HepG2 (cell line): ENCODE measurements at regions not wholly inside any gene's neighbourhood (a gene's known extent, or its start where the extent isn't known, plus 50 kb on each side); places are given as distances from the start of the nearest gene placed in this dataset.
"Not testable (repeated sequence)": the region's sequence is repeated elsewhere in the genome, so short reads cannot be mapped to it uniquely, and the experiment has no call there.

Experiments used
- ATAC-seq: fragments of 200-7000 bp; cut with Tn5 transposase; 3 replicates; pipeline ENCODE4 v1.9.1; 2020; ENCODE audit warnings: mild to moderate bottlenecking, moderate library complexity
- BruUV-seq: library from RNA; stranded (reverse); fragments of 400-500 nt; replicated peaks from 2 replicates; lab custom pipeline; 2021; lab: Mats Ljungman, UMichigan
- CTCF ChIA-PET: fragments of 300-600 bp; formaldehyde crosslinking; extraction: SDS; loops from one replicate; lab custom pipeline; 2021; ENCODE audit warnings: low total read pairs, inconsistent platforms, low intra/inter-chr PET ratio; lab: Yijun Ruan, JAX
- POLR2A ChIA-PET: fragments of 350-600 bp; sonication (Branson Sonifier 250); formaldehyde crosslinking; loops from one replicate; lab custom pipeline; 2020; ENCODE audit warnings: antibody characterized with exemption, inconsistent platforms; lab: Yijun Ruan, JAX
- DNase-seq: peaks from one replicate; pipeline ENCODE4 v3.0.0-alpha.2; 2015; ENCODE audit warnings: low spot score
- FAIRE-seq: peaks from 3 replicates; lab custom pipeline; 2011; peaks lifted over from hg19 to GRCh38; lab: Jason Lieb, UNC
- H2AFZ ChIP-seq: one replicate; pipeline ENCODE4 v1.6.1; 2011; ENCODE audit warnings: low read length, inconsistent platforms
- H3K27ac ChIP-seq: fragments of 300-600 bp; 3 replicates; pipeline ENCODE4 v1.8.0; 2011; ENCODE audit warnings: mixed run types, mild to moderate bottlenecking, mixed read lengths, low read length, inconsistent platforms; ENCODE audit not compliant: insufficient read depth; ENCODE audit errors: extremely low read length
- H3K27me3 ChIP-seq, 2 experiments: fragments of 200-600 bp in 1 of 2; 2 replicates in 1 of 2; 3 replicates in 1 of 2; pipeline versions ENCODE4 v1.6.0 to v1.8.0; 2011; ENCODE audit warnings: low read length in 2 of 2, mild to moderate bottlenecking in 2 of 2, moderate library complexity in 2 of 2, inconsistent platforms in 1 of 2; ENCODE audit not compliant: insufficient read depth in 2 of 2, control insufficient read depth in 1 of 2
- H3K36me3 ChIP-seq, 2 experiments: fragments of 200-600 bp in 1 of 2; replicated peaks in 1 of 2; 2 replicates in 1 of 2; 3 replicates in 1 of 2; pipeline versions ENCODE4 v1.5.1 to v1.8.0; 2011; ENCODE audit warnings: low read length in 2 of 2, inconsistent platforms in 1 of 2; ENCODE audit not compliant: insufficient read depth in 2 of 2, control insufficient read depth in 1 of 2
- H3K4me1 ChIP-seq: 2 replicates; pipeline ENCODE4 v1.5.1; 2012; ENCODE audit warnings: low read length, inconsistent platforms; ENCODE audit not compliant: insufficient read depth
- H3K4me2 ChIP-seq: 2 replicates; pipeline ENCODE4 v1.6.0; 2011; ENCODE audit warnings: low read depth, low read length, inconsistent platforms
- H3K4me3 ChIP-seq, 3 experiments: fragments of 200-600 bp in 1 of 3; sonication (generic), shearing (Covaris generic) in 1 of 3; replicated peaks in 1 of 3; 2 replicates each; pipeline ENCODE4 v1.5.1; 2011 to 2016; ENCODE audit warnings: low read length in 3 of 3, inconsistent platforms in 2 of 3, low read depth in 2 of 3, mild to moderate bottlenecking in 2 of 3, control low read depth in 1 of 3, mixed read lengths in 1 of 3; ENCODE audit not compliant: insufficient read depth in 1 of 3
- H3K79me2 ChIP-seq: one replicate; pipeline ENCODE4 v1.6.1; 2011; ENCODE audit warnings: low read length, inconsistent platforms; ENCODE audit not compliant: insufficient read depth
- H3K9ac ChIP-seq: 2 replicates; pipeline ENCODE4 v1.6.0; 2011; ENCODE audit warnings: mild to moderate bottlenecking, low read depth, low read length, inconsistent platforms; ENCODE audit not compliant: insufficient read depth
- H3K9me3 ChIP-seq: 2 replicates; pipeline ENCODE4 v1.5.1; 2012; ENCODE audit warnings: mild to moderate bottlenecking, low read length
- H4K20me1 ChIP-seq: 2 replicates; pipeline ENCODE4 v1.6.0; 2011; ENCODE audit warnings: inconsistent platforms, mild to moderate bottlenecking, low read length, moderate library complexity; ENCODE audit not compliant: insufficient read depth
- MTERF4 ChIP-seq: sonication (generic); formaldehyde crosslinking; IDR thresholded peaks from 2 replicates; pipeline ENCODE4 v1.8.0; 2023; ENCODE audit warnings: mild to moderate bottlenecking, missing genetic modification reagents
- STAG1 ChIP-seq: sonication (generic); formaldehyde crosslinking; IDR thresholded peaks from 2 replicates; pipeline ENCODE4 v1.4.0; 2020; ENCODE audit warnings: missing genetic modification reagents
- ZBTB4 ChIP-seq: sonication (generic); formaldehyde crosslinking; IDR thresholded peaks from 2 replicates; pipeline ENCODE4 v1.4.0; 2020; ENCODE audit warnings: missing genetic modification reagents, mild to moderate bottlenecking, borderline replicate concordance
- WGBS: methylation state at CpG from one replicate; pipeline ENCODE4 v1.1.6; 2017; ENCODE audit warnings: low lambda C conversion rate; 5-methylcytosine and 5-hydroxymethylcytosine counted together
- in situ Hi-C: cut with HindIII; loops from 2 replicates; pipeline ENCODE4 v1.10.0; 2017; ENCODE audit warnings: low pct_unique_long_range_greater_than_20kb; ENCODE audit not compliant: extremely low pct_ligation_motif_present
- intact Hi-C: fragments of 100-400 bp; cut with micrococcal nuclease; formaldehyde crosslinking; loops from one replicate; pipeline ENCODE4 v1.10.0; 2022; ENCODE audit not compliant: unreplicated experiment

GRCh38 chr10:8163824-8164223 lies 109.3 kb downstream of the GATA3 start (continued):
- TF ChIP-seq MTERF4: no peak
- TF ChIP-seq ZBTB4 (CRISPR knock-in tag): no peak
- no peak for TF ChIP-seq STAG1 (CRISPR knock-in tag)

GRCh38 chr10:8164640-8165039 lies 110.2 kb downstream of the GATA3 start:
- H3K4me1 ChIP-seq, H3K4me2 ChIP-seq, H4K20me1 ChIP-seq, H3K9ac ChIP-seq, H3K4me3 ChIP-seq, H3K36me3 ChIP-seq, in situ Hi-C loops, ATAC-seq, FAIRE-seq, H3K9me3 ChIP-seq, H2AFZ ChIP-seq, BruUV-seq, H3K27ac ChIP-seq, H3K27me3 ChIP-seq, CTCF ChIA-PET, POLR2A ChIA-PET, intact Hi-C loops, H3K79me2 ChIP-seq, DNase-seq: not testable (repeated sequence)
- 59% methylated on average over 1 of the region's 1 CpG for WGBS
